WERI-Rb-1 (cell line): ENCODE measurements at regions not wholly inside any gene's neighbourhood (a gene's known extent, or its start where the extent isn't known, plus 50 kb on each side); places are given as distances from the start of the nearest gene placed in this dataset.

ENCODE experiments used
- DNase-seq: peaks from one replicate; pipeline ENCODE4 v3.0.0-alpha.2; 2020
- H3K27ac ChIP-seq: fragments of 250-450 bp; sonication (Bioruptor Pico); 2 replicates; pipeline ENCODE4 v1.5.1; 2020; ENCODE audit warnings: mild to moderate bottlenecking, moderate library complexity
- H3K27me3 ChIP-seq: fragments of 250-450 bp; sonication (Bioruptor Pico); 2 replicates; pipeline ENCODE4 v1.5.1; 2021; ENCODE audit warnings: mild to moderate bottlenecking, low read depth, moderate library complexity; ENCODE audit not compliant: insufficient read depth, severe bottlenecking
- H3K36me3 ChIP-seq: fragments of 250-450 bp; sonication (Bioruptor Pico); 2 replicates; pipeline ENCODE4 v1.5.1; 2020; ENCODE audit warnings: mild to moderate bottlenecking, moderate library complexity
- H3K4me3 ChIP-seq: 2 replicates; pipeline ENCODE4 v1.5.1; 2011; ENCODE audit warnings: low read depth, mild to moderate bottlenecking, control low read depth, low read length
- H3K9me3 ChIP-seq: fragments of 250-450 bp; sonication (Bioruptor Pico); 2 replicates; pipeline ENCODE4 v1.5.1; 2021; ENCODE audit warnings: mild to moderate bottlenecking, moderate library complexity; ENCODE audit not compliant: severe bottlenecking
- TF ChIP-seq, protein P1 (sequence below): IDR thresholded peaks from 2 replicates; pipeline ENCODE4 v1.5.1; 2011; ENCODE audit warnings: low read depth, mild to moderate bottlenecking, control low read depth, inconsistent platforms, low read length

DNA sequence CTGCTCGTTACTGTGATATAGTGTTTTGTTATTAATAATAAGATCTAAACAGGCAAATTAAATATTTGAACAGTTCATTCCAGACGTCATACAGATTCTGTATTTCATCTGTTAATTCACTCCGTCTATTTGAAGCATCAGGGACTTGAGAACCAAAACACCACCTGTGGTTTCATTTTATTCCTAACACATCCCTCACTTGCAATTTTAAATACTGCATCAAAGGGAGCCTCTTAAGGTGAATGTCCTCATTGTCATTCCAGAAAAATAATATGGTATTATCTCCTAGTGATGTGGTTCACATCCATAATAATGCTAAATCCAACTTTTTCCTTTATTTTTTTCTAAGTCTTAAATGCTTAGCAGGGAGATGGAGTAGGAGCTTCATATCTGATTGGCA is 1390.9 kb upstream of the CADM2 start:
- no peak overlapping the region for H3K27ac ChIP-seq
- no peak overlapping the region for H3K4me3 ChIP-seq
- no peaks in the 10 kb centered on the region for H3K27me3 ChIP-seq
- no peaks in the 10 kb centered on the region for H3K36me3 ChIP-seq
- no peak for DNase-seq
- no peaks in the 10 kb centered on the region for H3K9me3 ChIP-seq
- TF ChIP-seq, protein P1, sequence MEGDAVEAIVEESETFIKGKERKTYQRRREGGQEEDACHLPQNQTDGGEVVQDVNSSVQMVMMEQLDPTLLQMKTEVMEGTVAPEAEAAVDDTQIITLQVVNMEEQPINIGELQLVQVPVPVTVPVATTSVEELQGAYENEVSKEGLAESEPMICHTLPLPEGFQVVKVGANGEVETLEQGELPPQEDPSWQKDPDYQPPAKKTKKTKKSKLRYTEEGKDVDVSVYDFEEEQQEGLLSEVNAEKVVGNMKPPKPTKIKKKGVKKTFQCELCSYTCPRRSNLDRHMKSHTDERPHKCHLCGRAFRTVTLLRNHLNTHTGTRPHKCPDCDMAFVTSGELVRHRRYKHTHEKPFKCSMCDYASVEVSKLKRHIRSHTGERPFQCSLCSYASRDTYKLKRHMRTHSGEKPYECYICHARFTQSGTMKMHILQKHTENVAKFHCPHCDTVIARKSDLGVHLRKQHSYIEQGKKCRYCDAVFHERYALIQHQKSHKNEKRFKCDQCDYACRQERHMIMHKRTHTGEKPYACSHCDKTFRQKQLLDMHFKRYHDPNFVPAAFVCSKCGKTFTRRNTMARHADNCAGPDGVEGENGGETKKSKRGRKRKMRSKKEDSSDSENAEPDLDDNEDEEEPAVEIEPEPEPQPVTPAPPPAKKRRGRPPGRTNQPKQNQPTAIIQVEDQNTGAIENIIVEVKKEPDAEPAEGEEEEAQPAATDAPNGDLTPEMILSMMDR = no peak

DNA sequence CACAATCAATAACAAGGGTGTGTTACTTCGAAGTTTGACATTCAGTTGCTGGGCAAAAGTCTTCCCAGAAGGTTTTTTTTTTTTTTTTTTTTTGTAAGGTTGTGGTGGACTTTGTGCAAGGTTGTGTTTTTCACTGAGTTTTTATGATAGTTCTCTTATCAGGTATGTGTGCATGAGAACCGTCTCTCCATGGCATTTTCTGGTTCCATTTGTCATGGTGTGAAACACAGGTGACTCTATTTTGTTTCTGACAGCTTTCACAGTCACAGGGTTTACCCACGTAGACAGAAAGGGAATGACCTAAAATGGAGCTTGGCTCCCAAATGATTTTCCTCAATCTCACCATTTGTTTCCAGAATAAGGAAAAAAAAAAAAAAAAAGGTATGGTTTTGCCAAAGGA is 1377.2 kb upstream of the CADM2 start:
- Histone ChIP-seq H3K4me3 (no peak overlapping the region), H3K27ac (no peak overlapping the region), H3K36me3 (no peaks in the 10 kb centered on the region), H3K9me3 (no peaks in the 10 kb centered on the region), H3K27me3 (no peaks in the 10 kb centered on the region)
- no peak for DNase-seq
- TF ChIP-seq, protein P1 = no peak

DNA sequence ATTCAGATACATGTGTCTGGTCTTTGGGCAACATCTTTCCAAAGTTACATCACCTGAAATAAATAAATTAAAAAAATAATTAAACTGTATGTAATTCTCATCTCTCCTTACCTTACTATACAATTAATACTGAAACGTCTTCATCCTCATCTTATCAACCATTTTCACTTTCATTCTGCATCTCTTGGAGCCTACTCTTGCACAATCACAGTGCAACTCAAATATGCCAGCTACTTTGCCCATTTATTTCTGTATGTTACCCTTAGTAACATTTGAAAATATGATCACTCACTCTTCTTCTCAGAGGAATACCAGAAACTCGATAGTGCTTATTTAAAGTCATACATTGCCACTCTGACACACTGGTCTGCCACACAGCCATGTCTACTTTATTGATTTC is 1357.1 kb upstream of the CADM2 start:
- no peak for DNase-seq
- H3K4me3 ChIP-seq = no peak overlapping the region
- TF ChIP-seq, protein P1 = no peak
- H3K27ac ChIP-seq = no peak overlapping the region
- H3K36me3 ChIP-seq = no peaks in the 10 kb centered on the region
- H3K9me3 ChIP-seq = no peaks in the 10 kb centered on the region
- H3K27me3 ChIP-seq = no peaks in the 10 kb centered on the region

DNA sequence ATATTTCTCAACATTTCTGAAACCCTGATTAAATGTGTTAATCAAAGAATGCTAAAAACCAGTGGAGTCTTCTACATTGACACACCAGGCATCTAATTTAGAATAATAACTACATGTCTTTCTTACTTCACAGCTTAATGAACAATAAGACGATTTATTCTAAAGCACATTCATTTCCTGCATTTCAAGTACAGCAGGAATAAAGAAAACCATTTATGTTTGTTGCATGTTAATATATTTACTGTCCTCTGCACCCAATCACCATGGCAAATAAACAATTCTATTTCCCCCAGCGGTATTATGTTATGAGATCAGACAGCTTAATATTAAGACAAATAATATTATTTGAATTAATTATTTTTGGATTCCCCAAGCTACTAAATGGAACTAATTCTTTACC is 1336.3 kb upstream of the CADM2 start:
- Histone ChIP-seq H3K4me3 (no peak overlapping the region), H3K27ac (no peak overlapping the region), H3K9me3 (no peaks in the 10 kb centered on the region), H3K36me3 (no peaks in the 10 kb centered on the region), H3K27me3 (no peaks in the 10 kb centered on the region)
- DNase-seq = no peak
- TF ChIP-seq, protein P1 = no peak

DNA sequence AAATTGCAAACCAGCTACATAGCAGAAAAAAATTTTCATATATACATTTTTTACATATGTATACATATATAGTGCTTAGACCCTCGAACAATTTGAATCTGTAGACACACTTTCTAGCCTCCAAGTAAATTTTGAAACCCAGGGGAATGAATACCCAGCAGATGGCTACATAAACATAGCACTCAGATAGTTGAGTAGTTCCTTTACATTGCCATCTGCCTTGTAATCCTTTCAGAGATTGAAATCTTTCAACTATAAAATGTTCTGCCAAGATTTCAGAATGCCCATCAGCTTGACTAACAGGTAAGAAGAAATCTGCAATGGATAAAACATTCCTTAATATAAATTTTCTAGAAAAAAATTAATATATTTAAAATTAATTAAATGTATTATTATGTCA is 1333.5 kb upstream of the CADM2 start:
- H3K4me3 ChIP-seq = no peak overlapping the region
- no peak overlapping the region for H3K27ac ChIP-seq
- TF ChIP-seq, protein P1 = no peak
- no peak for DNase-seq
- no peaks in the 10 kb centered on the region for H3K27me3 ChIP-seq
- no peaks in the 10 kb centered on the region for H3K36me3 ChIP-seq
- H3K9me3 ChIP-seq = no peaks in the 10 kb centered on the region

DNA sequence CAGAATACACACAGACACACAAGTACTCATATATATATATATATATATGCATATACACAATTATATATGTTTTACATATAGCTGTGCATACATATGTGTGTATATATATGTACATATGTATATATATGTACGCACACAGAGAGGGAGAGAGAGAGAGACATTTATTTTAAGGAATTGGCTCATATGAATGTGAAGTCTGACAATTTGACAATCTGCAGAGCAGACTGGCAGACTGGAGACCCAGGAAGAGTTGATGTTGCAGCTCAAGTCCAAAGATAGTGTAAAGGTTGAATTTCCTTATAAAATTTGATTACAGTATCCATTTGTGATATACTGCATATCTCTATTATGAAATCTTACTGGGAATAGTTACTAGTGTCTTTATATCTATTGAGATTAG is 1330.3 kb upstream of the CADM2 start:
- TF ChIP-seq, protein P1 = no peak
- DNase-seq = no peak
- Histone ChIP-seq H3K9me3 (no peaks in the 10 kb centered on the region), H3K27me3 (no peaks in the 10 kb centered on the region), H3K4me3 (no peak overlapping the region), H3K36me3 (no peaks in the 10 kb centered on the region), H3K27ac (no peak overlapping the region)
